Activated CD4-positive, alpha-beta memory T cell treated with anti-CD3 and anti-CD28 coated beads, Interleukin-2, amount 10 ng/mL, durations not matched to agents 7 days and 5 days (primary cell): ENCODE measurements at regions not wholly inside any gene's neighbourhood (a gene's known extent, or its start where the extent isn't known, plus 50 kb on each side); places are given as distances from the start of the nearest gene placed in this dataset.

Experiments used
- CTCF ChIA-PET: fragments of 350-600 bp; sonication (Branson Sonifier 250); formaldehyde crosslinking; loops from one replicate; lab custom pipeline; 2021; ENCODE audit warnings: antibody characterized with exemption, inconsistent platforms; lab: Charles Lee
- POLR2A ChIA-PET: fragments of 350-600 bp; sonication (Branson Sonifier 250); formaldehyde crosslinking; loops from one replicate; lab custom pipeline; 2021; ENCODE audit warnings: antibody characterized with exemption; lab: Charles Lee
- DNase-seq: peaks from one replicate; pipeline ENCODE4 v3.0.0-alpha.2; 2020
- H3K27ac Mint-ChIP-seq: one replicate; pipeline ENCODE4 v1.8.0; 2021; ENCODE audit warnings: mild to moderate bottlenecking, mixed read lengths
- H3K27me3 Mint-ChIP-seq: one replicate; pipeline ENCODE4 v1.8.0; 2021; ENCODE audit warnings: mixed read lengths
- H3K36me3 Mint-ChIP-seq: one replicate; pipeline ENCODE4 v1.8.0; 2021; ENCODE audit warnings: low read depth, mixed read lengths
- H3K4me1 Mint-ChIP-seq: one replicate; pipeline ENCODE4 v1.8.0; 2021; ENCODE audit warnings: mixed read lengths
- H3K4me3 Mint-ChIP-seq: one replicate; pipeline ENCODE4 v1.8.0; 2021; ENCODE audit warnings: mild to moderate bottlenecking, mixed read lengths
- H3K9me3 Mint-ChIP-seq: one replicate; pipeline ENCODE4 v1.8.0; 2021; ENCODE audit warnings: mixed read lengths

DNA sequence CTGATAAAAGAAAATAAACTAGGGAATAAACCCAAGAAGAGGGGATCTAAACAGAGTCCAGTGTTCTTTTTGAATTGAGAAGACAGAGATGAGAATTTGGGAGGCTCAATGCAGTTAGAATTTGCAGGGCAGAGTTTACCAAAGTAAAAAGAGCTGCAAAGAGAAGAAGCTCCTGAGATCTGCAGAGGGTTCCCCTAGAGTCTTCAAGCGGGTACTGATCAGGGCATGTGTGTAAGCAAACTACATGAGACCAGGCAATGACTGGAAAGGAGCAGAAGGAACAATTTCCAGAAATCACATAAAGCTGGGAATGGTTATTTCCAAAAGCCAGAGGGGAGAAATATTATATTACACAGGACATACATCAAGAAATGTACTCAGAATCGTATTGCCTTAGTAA lies 58.1 kb upstream of the TES start:
- peaks cover 12% of the 10 kb centered on the region for H3K4me1 Mint-ChIP-seq
- H3K27me3 Mint-ChIP-seq = peaks cover 20% of the 10 kb centered on the region
- peaks cover 5% of the 10 kb centered on the region for H3K36me3 Mint-ChIP-seq
- no peak overlapping the region for H3K4me3 Mint-ChIP-seq
- CTCF ChIA-PET = interaction anchor here (1.0 to 2.3 kb wide), 3 partner anchors 15 to 28 kb away, joined by 3 to 7 read pairs (median 3); no protein-coding TSS in a partner anchor
- DNase-seq = no peak
- H3K9me3 Mint-ChIP-seq = peaks cover 5% of the 10 kb centered on the region
- H3K27ac Mint-ChIP-seq = no peak overlapping the region
- POLR2A ChIA-PET = interaction anchor here (0.7 to 1.6 kb wide), 2 partner anchors 14 to 17 kb away, joined by 3 to 4 read pairs; no protein-coding TSS in a partner anchor

DNA sequence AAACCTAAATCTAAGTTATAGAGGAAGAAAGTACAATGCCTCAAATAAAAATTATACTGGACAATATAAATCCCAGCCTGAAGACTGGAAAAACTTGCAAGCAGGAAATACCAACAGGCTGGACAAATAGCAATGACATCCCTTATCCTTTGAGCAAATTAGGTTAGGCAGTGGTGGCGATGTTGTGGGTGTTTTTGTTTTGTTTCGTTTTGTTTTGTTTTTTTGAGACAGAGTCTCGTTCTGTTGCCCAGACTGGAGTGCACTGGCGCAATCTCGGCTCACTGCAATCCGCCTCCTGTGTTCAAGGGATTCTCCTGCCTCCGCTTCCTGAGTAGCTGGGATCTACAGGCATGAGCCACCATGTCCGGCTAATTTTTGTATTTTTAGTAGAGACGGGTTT lies 57.3 kb upstream of the TES start:
- no peak overlapping the region for H3K4me3 Mint-ChIP-seq
- H3K27ac Mint-ChIP-seq = no peak overlapping the region
- no peak for DNase-seq
- H3K4me1 Mint-ChIP-seq = peaks cover 10% of the 10 kb centered on the region
- CTCF ChIA-PET = interaction anchor here (1.0 to 2.3 kb wide), 3 partner anchors 14 to 27 kb away, joined by 3 to 7 read pairs (median 3); no protein-coding TSS in a partner anchor
- peaks cover 3% of the 10 kb centered on the region for H3K36me3 Mint-ChIP-seq
- POLR2A ChIA-PET = interaction anchor here (0.7 to 1.6 kb wide), 2 partner anchors 14 to 17 kb away, joined by 3 to 4 read pairs; no protein-coding TSS in a partner anchor
- H3K9me3 Mint-ChIP-seq = peaks cover 3% of the 10 kb centered on the region
- peaks cover 25% of the 10 kb centered on the region for H3K27me3 Mint-ChIP-seq

- ChIA-PET CTCF (interaction anchor here (0.7 kb wide), 1 partner anchor 20 kb away, joined by 3 read pairs; no protein-coding TSS in a partner anchor), POLR2A (interaction anchor here (1.2 kb wide), 1 partner anchor 25 kb away, joined by 3 read pairs; no protein-coding TSS in a partner anchor)
- no peak for DNase-seq
- Mint-ChIP-seq H3K36me3 (no peaks in the 10 kb centered on the region), H3K27me3 (peaks cover 23% of the 10 kb centered on the region), H3K9me3 (no peaks in the 10 kb centered on the region), H3K4me1 (peaks cover 4% of the 10 kb centered on the region), H3K27ac (no peak overlapping the region), H3K4me3 (no peak overlapping the region)
These were observed 50.6 kb upstream of the TES start for GRCh38 chr7:116159711-116160110.
